Transverse colon (tissue), 4 donors: ENCODE measurements at regions not wholly inside any gene's neighbourhood (a gene's known extent, or its start where the extent isn't known, plus 50 kb on each side); places are given as distances from the start of the nearest gene placed in this dataset.

Source experiments
- DNase-seq: peaks from one replicate; pipeline ENCODE4 v3.0.0-alpha.2; 2019
- H3K27ac ChIP-seq, 4 donors: fragments of 200-600 bp; sonication (generic); 2 replicates each; pipeline ENCODE4 v1.5.1; 2016 to 2018; ENCODE audit warnings: inconsistent platforms in 4 of 4
- H3K27me3 ChIP-seq: fragments of 200-600 bp; sonication (generic); 2 replicates; pipeline ENCODE4 v1.5.1; 2017; ENCODE audit warnings: inconsistent platforms
- H3K36me3 ChIP-seq, 4 donors: fragments of 200-600 bp; sonication (generic); 2 replicates each; pipeline ENCODE4 v1.5.1; 2017 to 2019; ENCODE audit warnings: inconsistent platforms in 4 of 4
- H3K4me1 ChIP-seq, 4 donors: fragments of 200-600 bp; sonication (generic); 2 replicates each; pipeline ENCODE4 v1.5.1; 2017 to 2020; ENCODE audit warnings: inconsistent platforms in 4 of 4
- H3K4me3 ChIP-seq, 4 donors: fragments of 200-600 bp; sonication (generic); 1 replicate in 1 of 4; 2 replicates in 3 of 4; pipeline versions ENCODE4 v1.5.1 to v1.6.1; 2017 to 2019; ENCODE audit warnings: inconsistent platforms in 4 of 4
- H3K9me3 ChIP-seq, 2 donors: fragments of 200-600 bp; sonication (generic); 2 replicates each; pipeline ENCODE4 v1.5.1; 2017 to 2019; ENCODE audit warnings: inconsistent platforms in 2 of 2
- CTCF ChIP-seq, 5 experiments: fragments of 200-600 bp in 3 of 5; fragments of 450-650 bp in 2 of 5; sonication (generic) in 3 of 5; IDR thresholded peaks; 1 replicate in 2 of 5; 2 replicates in 3 of 5; pipeline ENCODE4 v1.5.1; 2016 to 2017; ENCODE audit warnings: antibody characterized with exemption in 5 of 5, inconsistent platforms in 3 of 5, mild to moderate bottlenecking in 2 of 5, moderate library complexity in 1 of 5
- EP300 ChIP-seq: sonication (generic); formaldehyde crosslinking; IDR thresholded peaks from one replicate; pipeline ENCODE4 v1.6.1; 2017; ENCODE audit warnings: antibody characterized with exemption, low read depth
- POLR2A ChIP-seq: fragments of 450-650 bp; IDR thresholded peaks from one replicate; pipeline ENCODE4 v1.6.1; 2016; ENCODE audit warnings: antibody characterized with exemption, mild to moderate bottlenecking, moderate library complexity
- POLR2AphosphoS5 ChIP-seq, 3 donors: sonication (generic); formaldehyde crosslinking; IDR thresholded peaks; one replicate each; pipeline ENCODE4 v1.6.1; 2016; ENCODE audit warnings: antibody characterized with exemption in 3 of 3
- WGBS, 2 donors: methylation state at CpG; one replicate each; pipeline ENCODE4 v1.1.5; 2018; ENCODE audit warnings: low coverage in 1 of 2; 5-methylcytosine and 5-hydroxymethylcytosine counted together
- in situ Hi-C, 4 donors: fragments of 200-750 bp; cut with MboI; loops; one replicate each; pipeline versions ENCODE4 v1.15.0 to v1.15.1; 2017; ENCODE audit warnings: low sequenced_read_pairs in 3 of 4, low pct_ligation_motif_present in 1 of 4, low pct_unique_long_range_greater_than_20kb in 1 of 4
- intact Hi-C: fragments of 100-400 bp; cut with DNase I; formaldehyde crosslinking; loops from one replicate; pipeline ENCODE4 v1.15.1; 2023; ENCODE audit warnings: low total_unique reads

GRCh38 chr2:192315543-192315942 is 120.8 kb upstream of the TMEFF2 start:
- Histone ChIP-seq H3K27ac (no peak overlapping the region), H3K27me3 (no peaks in the 10 kb centered on the region), H3K4me1 (no peaks in the 10 kb centered on the region), H3K9me3 (no peaks in the 10 kb centered on the region), H3K4me3 (no peak overlapping the region), H3K36me3 (no peaks in the 10 kb centered on the region)
- in situ Hi-C loops (no loop called here), intact Hi-C loops (no loop called here)
- TF ChIP-seq CTCF (IDR thresholded peaks at IDR 0.05) (no peak), EP300 (no peak), POLR2A (no peak), POLR2AphosphoS5 (IDR thresholded peaks at IDR 0.05) (no peak)
- DNase-seq: no peak
- 83 to 100% methylated on average over 1 to 3 of the region's 3 CpGs for WGBS, 2 donors

GRCh38 chr2:192314800-192315481 is 120.2 kb upstream of the TMEFF2 start:
- no peak overlapping the region for H3K27ac ChIP-seq
- intact Hi-C loops (no loop called here), in situ Hi-C loops (no loop called here)
- TF ChIP-seq EP300: no peak
- TF ChIP-seq CTCF (IDR thresholded peaks at IDR 0.05): no peak
- no peak for TF ChIP-seq POLR2A
- no peak for TF ChIP-seq POLR2AphosphoS5 (IDR thresholded peaks at IDR 0.05)
- H3K4me1 ChIP-seq: no peaks in the 10 kb centered on the region
- no peak for DNase-seq
- H3K36me3 ChIP-seq: no peaks in the 10 kb centered on the region
- no peak overlapping the region for H3K4me3 ChIP-seq
- no peaks in the 10 kb centered on the region for H3K27me3 ChIP-seq
- no peaks in the 10 kb centered on the region for H3K9me3 ChIP-seq
- 87% methylated on average over 17 of the region's 26 CpGs; no CpG with 5 or more reads in 1 of the 2 donors for WGBS, 2 donors

- DNase-seq: no peak
- no peaks in the 10 kb centered on the region for H3K27me3 ChIP-seq
Measured at GRCh38 chr2:192313773-192314172, 119.0 kb upstream of the TMEFF2 start.

More at GRCh38 chr2:192313773-192314172, 119.0 kb upstream of the TMEFF2 start:
- Histone ChIP-seq H3K27ac (no peak overlapping the region), H3K36me3 (no peaks in the 10 kb centered on the region), H3K4me3 (no peak overlapping the region), H3K9me3 (no peaks in the 10 kb centered on the region), H3K4me1 (no peaks in the 10 kb centered on the region)
- in situ Hi-C loops (no loop called here), intact Hi-C loops (no loop called here)
- WGBS, 2 donors: 90% methylated on average over 8 of the region's 8 CpGs; no CpG with 5 or more reads in 1 of the 2 donors
- TF ChIP-seq POLR2A (no peak), POLR2AphosphoS5 (IDR thresholded peaks at IDR 0.05) (no peak), CTCF (IDR thresholded peaks at IDR 0.05) (no peak), EP300 (no peak)
